HepG2 (cell line): ENCODE measurements at regions not wholly inside any gene's neighbourhood (a gene's known extent, or its start where the extent isn't known, plus 50 kb on each side); places are given as distances from the start of the nearest gene placed in this dataset.

Experiments
- AHR ChIP-seq: IDR thresholded peaks from 2 replicates; pipeline ENCODE4 v1.6.1; 2018; ENCODE audit warnings: missing genetic modification reagents, missing compliant biosample characterization
- BCL6 ChIP-seq: IDR thresholded peaks from 2 replicates; pipeline ENCODE4 v1.6.1; 2016; ENCODE audit warnings: missing genetic modification reagents, missing compliant biosample characterization
- CREB1 ChIP-seq, 2 experiments: fragments of 450-650 bp in 1 of 2; IDR thresholded peaks; 2 replicates each; pipeline ENCODE4 v1.6.1; 2016 to 2017; ENCODE audit warnings: control low read depth in 1 of 2, mild to moderate bottlenecking in 1 of 2, missing compliant biosample characterization in 1 of 2, missing genetic modification characterization in 1 of 2
- HNRNPLL ChIP-seq: fragments of 200-400 bp; formaldehyde crosslinking; IDR thresholded peaks from 2 replicates; pipeline ENCODE4 v1.6.1; 2017; ENCODE audit warnings: mild to moderate bottlenecking, low read depth, low read length; ENCODE audit not compliant: poor library complexity, severe bottlenecking
- HOXA5 ChIP-seq: sonication (generic); formaldehyde crosslinking; IDR thresholded peaks from 2 replicates; pipeline ENCODE4 v1.4.0; 2020; ENCODE audit warnings: missing genetic modification reagents
- KAT8 ChIP-seq: IDR thresholded peaks from 2 replicates; pipeline ENCODE4 v1.6.1; 2016; ENCODE audit warnings: missing genetic modification reagents, missing compliant biosample characterization
- MXI1 ChIP-seq: IDR thresholded peaks from 3 replicates; pipeline ENCODE4 v1.6.1; 2012; ENCODE audit warnings: low read depth, low read length, inconsistent platforms, borderline replicate concordance
- PAX8 ChIP-seq: sonication (generic); formaldehyde crosslinking; IDR thresholded peaks from 2 replicates; pipeline ENCODE4 v1.8.0; 2022; ENCODE audit warnings: mild to moderate bottlenecking, missing genetic modification reagents, borderline replicate concordance
- POGZ ChIP-seq: sonication (generic); formaldehyde crosslinking; IDR thresholded peaks from 2 replicates; pipeline ENCODE4 v1.4.0; 2020; ENCODE audit warnings: mild to moderate bottlenecking, missing genetic modification reagents
- SPEN ChIP-seq: sonication (generic); formaldehyde crosslinking; IDR thresholded peaks from 2 replicates; pipeline ENCODE4 v1.5.1; 2020; ENCODE audit warnings: low read depth, mild to moderate bottlenecking, missing genetic modification reagents
- STAG1 ChIP-seq: sonication (generic); formaldehyde crosslinking; IDR thresholded peaks from 2 replicates; pipeline ENCODE4 v1.4.0; 2020; ENCODE audit warnings: missing genetic modification reagents
- TFAP4 ChIP-seq: sonication (generic); IDR thresholded peaks from 2 replicates; pipeline ENCODE4 v1.6.1; 2016; ENCODE audit warnings: low read depth, borderline replicate concordance
- THRA ChIP-seq: sonication (generic); formaldehyde crosslinking; IDR thresholded peaks from 2 replicates; pipeline ENCODE4 v1.4.0; 2020; ENCODE audit warnings: missing genetic modification reagents, borderline replicate concordance
- TMF1 ChIP-seq: sonication (generic); formaldehyde crosslinking; IDR thresholded peaks from 2 replicates; pipeline ENCODE4 v1.8.1; 2022; ENCODE audit warnings: low read depth, missing genetic modification reagents
- YEATS4 ChIP-seq: sonication (generic); formaldehyde crosslinking; IDR thresholded peaks from 2 replicates; pipeline ENCODE4 v1.4.0; 2020; ENCODE audit warnings: missing genetic modification reagents, borderline replicate concordance
- ZBED4 ChIP-seq: sonication (generic); formaldehyde crosslinking; IDR thresholded peaks from 2 replicates; pipeline ENCODE4 v1.4.0; 2020; ENCODE audit warnings: missing genetic modification reagents, borderline replicate concordance
- ZFP62 ChIP-seq: sonication (generic); formaldehyde crosslinking; IDR thresholded peaks from 2 replicates; pipeline ENCODE4 v1.4.0; 2020; ENCODE audit warnings: missing genetic modification reagents
- ZIK1 ChIP-seq: sonication (generic); formaldehyde crosslinking; IDR thresholded peaks from 2 replicates; pipeline ENCODE4 v1.5.0; 2020; ENCODE audit warnings: mild to moderate bottlenecking, low read depth, missing genetic modification reagents, borderline replicate concordance
- ZNF274 ChIP-seq: sonication (generic); formaldehyde crosslinking; IDR thresholded peaks from 2 replicates; pipeline ENCODE4 v1.5.1; 2020; ENCODE audit warnings: mild to moderate bottlenecking, missing genetic modification reagents
- ZNF574 ChIP-seq: sonication (generic); formaldehyde crosslinking; IDR thresholded peaks from 2 replicates; pipeline ENCODE4 v1.4.0; 2020; ENCODE audit warnings: missing genetic modification reagents

- peak; percentile 67; the same call in 1 of the 2 replicates for TF ChIP-seq ZNF574 (CRISPR knock-in tag)
- TF ChIP-seq AHR (CRISPR knock-in tag), result no peak
- no peak for TF ChIP-seq ZFP62 (CRISPR knock-in tag)
- peak; percentile 26; the same call in 1 of the 2 replicates for TF ChIP-seq POGZ
- TF ChIP-seq ZBED4, result peak; percentile 46; the same call in 1 of the 2 replicates
- no peak for TF ChIP-seq TMF1 (CRISPR knock-in tag)
- 0 out of 2 replicates have a peak, but pooled peaks have one; percentile 58 for TF ChIP-seq SPEN (CRISPR knock-in tag)
- peak; percentile 73; the same call in 1 of the 2 replicates for TF ChIP-seq HOXA5
- TF ChIP-seq ZNF274 (CRISPR knock-in tag), result peak; percentile 87
- peak; percentile 89; the same call in 1 of the 2 replicates for TF ChIP-seq TFAP4
- TF ChIP-seq CREB1 (IDR thresholded peaks at IDR 0.05), result no peak
- TF ChIP-seq CREB1 (CRISPR knock-in tag; IDR thresholded peaks at IDR 0.05), result no peak
- peak; percentile 64; the same call in 1 of the 2 replicates for TF ChIP-seq KAT8
- no peak for TF ChIP-seq PAX8 (CRISPR knock-in tag)
- peak; percentile 40 for TF ChIP-seq STAG1 (CRISPR knock-in tag)
- 0 out of 3 replicates have a peak, but pooled peaks have one; percentile 21 for TF ChIP-seq MXI1
- TF ChIP-seq ZIK1 (CRISPR knock-in tag), result peak; percentile 35; the same call in 1 of the 2 replicates
- TF ChIP-seq BCL6, result peak; percentile 49; the same call in 1 of the 2 replicates
- no peak for TF ChIP-seq THRA
- peak; percentile 56 for TF ChIP-seq HNRNPLL
- TF ChIP-seq YEATS4 (CRISPR knock-in tag), result peak; percentile 73
These were observed 60.6 kb upstream of the MSMB start (continued) for GRCh38 chr10:46106410-46107255.
